ENCODE measurements at regions not wholly inside any gene's neighbourhood (a gene's known extent, or its start where the extent isn't known, plus 50 kb on each side); places are given as distances from the start of the nearest gene placed in this dataset.

- H3K27ac ChIP-seq (ENCODE audit: low read depth in 2 of 2, low read length in 2 of 2) = no peak overlapping the region
- H3K4me3 ChIP-seq (ENCODE audit: low read length in 3 of 3) = no peak overlapping the region
- no peak for TF ChIP-seq CTCF (IDR thresholded peaks at IDR 0.05; ENCODE audit: borderline replicate concordance, extremely low read depth, insufficient read depth)
- H3K36me3 ChIP-seq (ENCODE audit: control insufficient read depth in 2 of 3, insufficient read depth in 3 of 3, low read length in 3 of 3) = no peaks in the 10 kb centered on the region
- no peak overlapping the region for H3K9ac ChIP-seq (ENCODE audit: low read length in 3 of 3)
- H3K4me1 ChIP-seq (ENCODE audit: control insufficient read depth in 2 of 3, insufficient read depth in 2 of 3, low read depth in 1 of 3, low read length in 3 of 3) = no peaks in the 10 kb centered on the region
- intact Hi-C loops (cut with DNase I) = no loop called here
- peak in 1 of 5 donors; percentile 39 for DNase-seq
- no peak for FAIRE-seq
- H3K27me3 ChIP-seq (ENCODE audit: control insufficient read depth, insufficient read depth, low read length) = no peaks in the 10 kb centered on the region
- H3K9me3 ChIP-seq (ENCODE audit: control insufficient read depth in 2 of 3, insufficient read depth in 1 of 3, low read length in 3 of 3) = no peaks in the 10 kb centered on the region
Observed at GRCh38 chr18:65439188-65439587, 311.6 kb upstream of the CDH7 start.

GRCh38 chr18:65436430-65436829 is 314.4 kb upstream of the CDH7 start:
- intact Hi-C loops (cut with DNase I) = no loop called here
- no peak for TF ChIP-seq CTCF (IDR thresholded peaks at IDR 0.05; ENCODE audit: borderline replicate concordance, extremely low read depth, insufficient read depth)
- no peak overlapping the region for H3K27ac ChIP-seq (ENCODE audit: low read depth in 2 of 2, low read length in 2 of 2)
- H3K4me3 ChIP-seq (ENCODE audit: low read length in 3 of 3) = no peak overlapping the region
- H3K36me3 ChIP-seq (ENCODE audit: control insufficient read depth in 2 of 3, insufficient read depth in 3 of 3, low read length in 3 of 3) = no peaks in the 10 kb centered on the region
- DNase-seq (no peak), FAIRE-seq (no peak)
- H3K4me1 ChIP-seq (ENCODE audit: control insufficient read depth in 2 of 3, insufficient read depth in 2 of 3, low read depth in 1 of 3, low read length in 3 of 3) = no peaks in the 10 kb centered on the region
- no peaks in the 10 kb centered on the region for H3K9me3 ChIP-seq (ENCODE audit: control insufficient read depth in 2 of 3, insufficient read depth in 1 of 3, low read length in 3 of 3)
- H3K27me3 ChIP-seq (ENCODE audit: control insufficient read depth, insufficient read depth, low read length) = no peaks in the 10 kb centered on the region
- H3K9ac ChIP-seq (ENCODE audit: low read length in 3 of 3) = no peak overlapping the region

- no peak overlapping the region for H3K27ac ChIP-seq (ENCODE audit: low read depth in 2 of 2, low read length in 2 of 2)
- H3K9me3 ChIP-seq (ENCODE audit: control insufficient read depth in 2 of 3, insufficient read depth in 1 of 3, low read length in 3 of 3) = no peaks in the 10 kb centered on the region
- no peak overlapping the region for H3K4me3 ChIP-seq (ENCODE audit: low read length in 3 of 3)
- no peak for TF ChIP-seq CTCF (IDR thresholded peaks at IDR 0.05; ENCODE audit: borderline replicate concordance, extremely low read depth, insufficient read depth)
- no peak overlapping the region for H3K9ac ChIP-seq (ENCODE audit: low read length in 3 of 3)
- DNase-seq = no peak
- no peaks in the 10 kb centered on the region for H3K4me1 ChIP-seq (ENCODE audit: control insufficient read depth in 2 of 3, insufficient read depth in 2 of 3, low read depth in 1 of 3, low read length in 3 of 3)
- no peaks in the 10 kb centered on the region for H3K36me3 ChIP-seq (ENCODE audit: control insufficient read depth in 2 of 3, insufficient read depth in 3 of 3, low read length in 3 of 3)
- no peaks in the 10 kb centered on the region for H3K27me3 ChIP-seq (ENCODE audit: control insufficient read depth, insufficient read depth, low read length)
- intact Hi-C loops (cut with DNase I) = no loop called here
- no peak for FAIRE-seq
Observed at GRCh38 chr18:65435534-65435933, 315.3 kb upstream of the CDH7 start.

GRCh38 chr18:65429601-65430000 is 321.2 kb upstream of the CDH7 start:
- H3K27me3 ChIP-seq (ENCODE audit: control insufficient read depth, insufficient read depth, low read length) = no peaks in the 10 kb centered on the region
- TF ChIP-seq CTCF (IDR thresholded peaks at IDR 0.05; ENCODE audit: borderline replicate concordance, extremely low read depth, insufficient read depth) = no peak
- no peak overlapping the region for H3K9ac ChIP-seq (ENCODE audit: low read length in 3 of 3)
- FAIRE-seq (no peak), DNase-seq (no peak)
- H3K9me3 ChIP-seq (ENCODE audit: control insufficient read depth in 2 of 3, insufficient read depth in 1 of 3, low read length in 3 of 3) = no peaks in the 10 kb centered on the region
- H3K27ac ChIP-seq (ENCODE audit: low read depth in 2 of 2, low read length in 2 of 2) = no peak overlapping the region
- H3K4me3 ChIP-seq (ENCODE audit: low read length in 3 of 3) = no peak overlapping the region
- intact Hi-C loops (cut with DNase I) = no loop called here
- H3K36me3 ChIP-seq (ENCODE audit: control insufficient read depth in 2 of 3, insufficient read depth in 3 of 3, low read length in 3 of 3) = no peaks in the 10 kb centered on the region
- no peaks in the 10 kb centered on the region for H3K4me1 ChIP-seq (ENCODE audit: control insufficient read depth in 2 of 3, insufficient read depth in 2 of 3, low read depth in 1 of 3, low read length in 3 of 3)

All from kidney (tissue), 13 donors.